Karpas-422 (cell line): ENCODE measurements at regions not wholly inside any gene's neighbourhood (a gene's known extent, or its start where the extent isn't known, plus 50 kb on each side); places are given as distances from the start of the nearest gene placed in this dataset.

Source experiments
- DNase-seq: peaks from one replicate; pipeline ENCODE4 v3.0.0-alpha.2; 2015
- H2AFZ ChIP-seq: fragments of 200-600 bp; sonication (generic); 2 replicates; pipeline ENCODE4 v1.6.1; 2014; ENCODE audit warnings: antibody characterized with exemption, low read length, mixed read lengths
- H3K27ac ChIP-seq: fragments of 200-600 bp; sonication (generic); 2 replicates; pipeline ENCODE4 v1.5.1; 2014; ENCODE audit warnings: mild to moderate bottlenecking, low read length, moderate library complexity
- H3K27me3 ChIP-seq: fragments of 200-600 bp; sonication (generic); 2 replicates; pipeline ENCODE4 v1.6.1; 2014; ENCODE audit warnings: low read length, mixed read lengths
- H3K36me3 ChIP-seq: fragments of 200-600 bp; sonication (generic); 2 replicates; pipeline ENCODE4 v1.6.1; 2014; ENCODE audit warnings: low read length, mixed read lengths; ENCODE audit not compliant: insufficient read depth
- H3K4me1 ChIP-seq: fragments of 200-600 bp; sonication (generic); 2 replicates; pipeline ENCODE4 v1.6.1; 2014; ENCODE audit warnings: mild to moderate bottlenecking, low read length, mixed read lengths
- H3K4me2 ChIP-seq: fragments of 200-600 bp; sonication (generic); 2 replicates; pipeline ENCODE4 v1.6.1; 2014; ENCODE audit warnings: low read length, low read depth, mild to moderate bottlenecking; ENCODE audit not compliant: poor library complexity, severe bottlenecking
- H3K4me3 ChIP-seq: fragments of 200-600 bp; sonication (generic); 2 replicates; pipeline ENCODE4 v1.5.1; 2014; ENCODE audit warnings: mild to moderate bottlenecking, antibody characterized with exemption, low read length, mixed read lengths
- H3K79me2 ChIP-seq: fragments of 200-600 bp; sonication (generic); 2 replicates; pipeline ENCODE4 v1.6.1; 2014; ENCODE audit warnings: mild to moderate bottlenecking, low read length, mixed read lengths
- H3K9ac ChIP-seq: fragments of 200-600 bp; sonication (generic); 2 replicates; pipeline ENCODE4 v1.6.0; 2014; ENCODE audit warnings: low read length
- H3K9me2 ChIP-seq: fragments of 200-600 bp; sonication (generic), shearing (Covaris generic); replicated peaks from 2 replicates; pipeline ENCODE4 v1.6.0; 2014; ENCODE audit warnings: mild to moderate bottlenecking, low read length, moderate library complexity; ENCODE audit not compliant: insufficient read depth
- H3K9me3 ChIP-seq: fragments of 300-700, 200-600 bp; sonication (generic); 2 replicates; pipeline ENCODE4 v1.6.1; 2014; ENCODE audit warnings: low read length, mixed read lengths
- H4K20me1 ChIP-seq: fragments of 200-600 bp; sonication (generic); 2 replicates; pipeline ENCODE4 v1.6.1; 2014; ENCODE audit warnings: mild to moderate bottlenecking, antibody characterized with exemption, low read length, low read depth; ENCODE audit not compliant: insufficient read depth

GRCh38 chr11:116168459-116168787, 604.4 kb downstream of the BUD13 start:
- Histone ChIP-seq H3K36me3 (no peaks in the 10 kb centered on the region), H3K9me2 (no peaks in the 10 kb centered on the region), H3K27ac (no peak overlapping the region), H2AFZ (no peak overlapping the region), H3K4me3 (no peak overlapping the region), H3K27me3 (no peaks in the 10 kb centered on the region), H3K4me2 (no peak overlapping the region), H3K79me2 (no peaks in the 10 kb centered on the region), H3K9ac (no peak overlapping the region), H4K20me1 (no peaks in the 10 kb centered on the region), H3K4me1 (no peaks in the 10 kb centered on the region), H3K9me3 (no peaks in the 10 kb centered on the region)
- DNase-seq, result no peak

DNA sequence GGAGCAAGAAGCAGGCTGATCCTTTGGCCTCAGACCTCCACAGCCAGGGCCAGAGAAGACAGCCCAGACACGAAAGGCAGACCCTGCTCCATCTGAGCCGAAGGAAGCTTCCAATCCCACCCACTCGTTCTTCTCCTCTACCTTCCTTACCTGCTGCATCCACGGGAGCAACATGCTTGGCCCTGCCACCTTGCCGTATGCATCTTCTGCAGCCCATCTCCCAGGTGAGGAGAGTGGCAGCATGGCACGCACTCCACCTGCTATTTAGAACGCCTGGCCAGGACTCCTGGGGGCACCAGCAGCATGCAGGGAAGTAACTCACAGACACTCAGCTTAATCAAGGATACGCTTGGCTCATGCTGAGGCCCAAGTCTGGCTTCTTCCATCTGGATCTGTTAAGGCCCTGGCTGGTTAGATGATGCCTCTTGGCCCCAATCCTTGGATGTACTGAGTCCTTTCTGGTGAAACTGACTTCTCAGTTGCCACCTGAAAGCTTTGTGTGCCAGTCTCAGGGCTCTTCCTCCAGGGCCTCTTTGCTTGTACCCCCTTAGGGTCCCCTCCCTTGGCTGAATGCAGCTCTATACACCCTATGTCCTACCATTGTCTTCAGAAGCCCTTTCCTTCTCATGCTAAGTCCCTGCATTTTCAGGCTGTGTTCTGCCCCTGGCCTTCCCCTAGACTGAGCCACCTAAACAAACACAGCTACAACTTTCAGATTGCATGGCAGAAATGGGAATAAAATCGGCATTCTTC, 604.9 kb downstream of the BUD13 start:
- Histone ChIP-seq H3K4me2 (no peak overlapping the region), H3K9me2 (no peaks in the 10 kb centered on the region), H3K36me3 (no peaks in the 10 kb centered on the region), H4K20me1 (no peaks in the 10 kb centered on the region), H3K4me1 (no peaks in the 10 kb centered on the region), H3K4me3 (no peak overlapping the region), H3K9me3 (no peaks in the 10 kb centered on the region), H3K27me3 (no peaks in the 10 kb centered on the region), H3K79me2 (no peaks in the 10 kb centered on the region), H3K9ac (no peak overlapping the region), H2AFZ (no peak overlapping the region), H3K27ac (no peak overlapping the region)
- no peak for DNase-seq

- Histone ChIP-seq H3K4me3 (no peak overlapping the region), H3K9me3 (no peaks in the 10 kb centered on the region), H3K4me2 (no peak overlapping the region), H3K79me2 (no peaks in the 10 kb centered on the region), H3K4me1 (no peaks in the 10 kb centered on the region), H3K27me3 (no peaks in the 10 kb centered on the region), H4K20me1 (no peaks in the 10 kb centered on the region), H3K9me2 (no peaks in the 10 kb centered on the region), H2AFZ (no peak overlapping the region), H3K9ac (no peak overlapping the region), H3K27ac (no peak overlapping the region), H3K36me3 (no peaks in the 10 kb centered on the region)
- no peak for DNase-seq
Observed at GRCh38 chr11:116166573-116167465, 606.0 kb downstream of the BUD13 start.

DNA sequence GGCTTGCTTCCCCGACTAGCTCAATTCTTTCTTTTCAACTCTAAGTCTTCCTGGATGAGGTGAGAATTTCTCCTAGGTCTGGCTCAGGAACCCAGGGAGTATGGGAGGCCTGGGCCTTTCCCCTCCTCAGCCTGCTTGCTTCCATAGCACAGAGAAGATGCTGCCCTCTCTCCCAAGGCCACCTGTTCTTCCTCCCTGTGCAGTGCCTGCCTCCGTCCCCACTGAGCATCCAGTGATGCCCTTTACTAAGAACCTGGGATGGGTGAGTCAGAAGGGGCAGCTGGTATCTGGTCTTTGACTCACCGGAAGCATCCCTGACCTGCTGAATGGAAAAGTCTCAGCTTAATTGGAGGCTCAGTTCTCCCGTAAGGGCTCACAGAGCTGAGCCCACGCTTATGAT, 607.9 kb downstream of the BUD13 start:
- Histone ChIP-seq H3K36me3 (no peaks in the 10 kb centered on the region), H4K20me1 (no peaks in the 10 kb centered on the region), H3K4me2 (no peak overlapping the region), H2AFZ (no peak overlapping the region), H3K9ac (no peak overlapping the region), H3K4me1 (no peaks in the 10 kb centered on the region), H3K79me2 (no peaks in the 10 kb centered on the region), H3K27me3 (no peaks in the 10 kb centered on the region), H3K27ac (no peak overlapping the region), H3K4me3 (no peak overlapping the region), H3K9me3 (no peaks in the 10 kb centered on the region), H3K9me2 (no peaks in the 10 kb centered on the region)
- DNase-seq, result no peak

DNA sequence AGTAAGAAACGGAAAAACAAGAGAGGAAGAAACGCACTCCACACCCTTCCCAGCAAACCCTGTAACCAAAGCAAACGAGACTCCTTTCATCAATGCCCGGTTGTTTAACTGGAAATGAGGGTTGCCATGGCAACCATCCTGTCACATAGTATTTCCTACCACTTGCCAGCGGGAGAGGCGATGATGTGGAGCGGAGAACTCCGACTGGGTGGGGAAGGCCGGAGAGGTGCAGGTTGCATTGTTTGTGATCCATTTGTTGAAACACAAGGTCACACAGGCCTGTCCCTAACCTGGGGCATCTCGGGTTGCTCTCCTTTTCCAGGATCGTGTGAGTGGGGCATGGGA, 609.9 kb downstream of the BUD13 start:
- Histone ChIP-seq H3K4me3 (no peak overlapping the region), H3K36me3 (no peaks in the 10 kb centered on the region), H3K4me2 (no peak overlapping the region), H3K4me1 (no peaks in the 10 kb centered on the region), H4K20me1 (no peaks in the 10 kb centered on the region), H3K9me2 (no peaks in the 10 kb centered on the region), H3K79me2 (no peaks in the 10 kb centered on the region), H3K27ac (no peak overlapping the region), H3K27me3 (no peaks in the 10 kb centered on the region), H3K9me3 (no peaks in the 10 kb centered on the region), H2AFZ (no peak overlapping the region), H3K9ac (no peak overlapping the region)
- no peak for DNase-seq

DNA sequence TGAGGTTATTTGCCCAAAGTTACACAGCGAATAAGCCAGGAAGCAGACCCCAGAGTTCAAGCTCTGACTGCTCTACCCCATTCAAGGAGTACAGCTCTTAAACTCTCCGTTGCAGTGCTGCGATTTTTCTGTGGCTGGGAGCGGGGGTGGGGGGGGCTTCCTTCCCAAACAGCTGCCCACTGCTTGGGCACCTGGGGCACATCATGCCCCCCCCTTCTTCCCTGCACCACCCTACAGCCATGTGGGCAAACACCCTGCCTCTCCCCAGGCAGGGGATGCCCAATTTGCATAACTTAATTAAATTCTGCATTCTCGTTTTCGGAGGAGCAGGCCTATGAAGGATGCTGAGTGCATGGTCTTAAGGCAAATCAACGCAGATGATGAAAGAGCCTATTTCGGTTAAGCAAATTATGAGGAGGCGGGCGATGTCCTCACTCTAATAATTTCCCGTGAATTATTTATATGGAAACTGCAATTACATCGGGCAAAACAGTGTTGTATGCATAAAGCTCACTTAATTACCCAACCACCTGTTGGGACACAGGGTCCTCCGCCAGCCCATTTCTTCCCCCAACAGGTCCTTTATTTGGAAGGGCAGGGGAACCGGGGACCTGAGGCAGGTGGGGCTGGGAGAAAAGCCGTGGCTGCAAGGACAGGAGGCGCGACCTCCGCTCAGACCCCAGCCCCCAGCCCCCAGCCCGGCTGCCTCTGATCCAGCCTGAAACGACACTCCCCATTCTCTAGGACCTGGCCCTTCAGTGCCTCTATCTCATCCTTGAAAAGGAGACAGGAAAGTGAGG, 610.5 kb downstream of the BUD13 start:
- Histone ChIP-seq H3K9ac (no peak overlapping the region), H3K4me1 (no peaks in the 10 kb centered on the region), H3K4me2 (no peak overlapping the region), H3K9me2 (no peaks in the 10 kb centered on the region), H3K4me3 (no peak overlapping the region), H3K36me3 (no peaks in the 10 kb centered on the region), H4K20me1 (no peaks in the 10 kb centered on the region), H3K27me3 (no peaks in the 10 kb centered on the region), H2AFZ (no peak overlapping the region), H3K27ac (no peak overlapping the region), H3K79me2 (no peaks in the 10 kb centered on the region), H3K9me3 (no peaks in the 10 kb centered on the region)
- no peak for DNase-seq

DNA sequence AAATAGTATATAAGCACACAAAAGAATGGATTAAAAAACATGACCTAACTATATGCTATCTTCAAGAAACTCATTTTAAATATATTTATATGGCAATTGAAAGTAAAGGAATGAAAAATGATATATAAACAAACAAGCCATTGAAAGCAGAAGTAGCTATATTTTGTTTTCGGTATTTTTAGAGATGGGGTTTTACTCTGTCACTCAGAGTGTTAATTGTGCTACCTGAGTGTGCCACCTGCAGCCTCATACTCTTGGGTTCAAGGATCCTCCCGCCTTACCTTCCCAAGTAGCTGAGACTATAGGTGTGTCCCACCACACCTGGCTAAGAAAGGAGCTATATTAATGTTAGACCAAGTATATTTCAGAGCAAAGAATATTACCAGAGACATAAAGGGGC, 624.1 kb downstream of the BUD13 start:
- Histone ChIP-seq H3K27ac (no peak overlapping the region), H3K36me3 (no peaks in the 10 kb centered on the region), H3K4me2 (no peak overlapping the region), H3K27me3 (no peaks in the 10 kb centered on the region), H4K20me1 (no peaks in the 10 kb centered on the region), H3K9ac (no peak overlapping the region), H3K9me3 (no peaks in the 10 kb centered on the region), H3K4me3 (no peak overlapping the region), H2AFZ (no peak overlapping the region), H3K4me1 (no peaks in the 10 kb centered on the region), H3K9me2 (no peaks in the 10 kb centered on the region), H3K79me2 (no peaks in the 10 kb centered on the region)
- DNase-seq, result no peak

- Histone ChIP-seq H3K27ac (no peak overlapping the region), H4K20me1 (no peaks in the 10 kb centered on the region), H3K4me1 (no peaks in the 10 kb centered on the region), H3K4me2 (no peak overlapping the region), H2AFZ (no peak overlapping the region), H3K9me2 (no peaks in the 10 kb centered on the region), H3K36me3 (no peaks in the 10 kb centered on the region), H3K9ac (no peak overlapping the region), H3K9me3 (no peaks in the 10 kb centered on the region), H3K4me3 (no peak overlapping the region), H3K79me2 (no peaks in the 10 kb centered on the region), H3K27me3 (no peaks in the 10 kb centered on the region)
- DNase-seq, result no peak
Observed at GRCh38 chr11:116148056-116148455, 624.7 kb downstream of the BUD13 start.
